Adrenal gland (tissue), 9 donors: ENCODE measurements at regions not wholly inside any gene's neighbourhood (a gene's known extent, or its start where the extent isn't known, plus 50 kb on each side); places are given as distances from the start of the nearest gene placed in this dataset.

Source experiments
- DNase-seq, 7 donors: peaks; one replicate each; pipeline ENCODE4 v3.0.0-alpha.2; 2019 to 2020
- H3K27ac ChIP-seq, 5 donors: fragments of 200-600 bp; sonication (generic) in 4 of 5; 1 replicate in 3 of 5; 2 replicates in 2 of 5; pipeline versions ENCODE4 v1.5.1 to v1.8.0; 2016 to 2020; ENCODE audit warnings: mild to moderate bottlenecking in 1 of 5
- H3K27me3 ChIP-seq: fragments of 200-600 bp; 2 replicates; pipeline ENCODE4 v1.8.0; 2021
- H3K36me3 ChIP-seq, 2 donors: fragments of 200-600 bp; replicated peaks in 1 of 2; 1 replicate in 1 of 2; 2 replicates in 1 of 2; pipeline versions ENCODE4 v1.5.1 to v1.8.0; 2018 to 2022
- H3K4me1 ChIP-seq, 2 donors: fragments of 200-600 bp; replicated peaks in 1 of 2; 1 replicate in 1 of 2; 2 replicates in 1 of 2; pipeline versions ENCODE4 v1.5.1 to v1.8.0; 2018 to 2021
- H3K4me3 ChIP-seq, 4 donors: fragments of 200-600 bp; sonication (generic) in 3 of 4; one replicate each; pipeline ENCODE4 v1.5.1; 2016 to 2018
- H3K9me3 ChIP-seq, 3 donors: fragments of 200-600 bp; sonication (generic) in 1 of 3; replicated peaks in 1 of 3; 1 replicate in 2 of 3; 2 replicates in 1 of 3; pipeline versions ENCODE4 v1.5.1 to v1.8.0; 2016 to 2021
- POLR2A ChIP-seq, 2 donors: fragments of 450-650 bp; IDR thresholded peaks; one replicate each; pipeline ENCODE4 v1.6.1; 2017; ENCODE audit warnings: antibody characterized with exemption in 2 of 2, mild to moderate bottlenecking in 2 of 2, moderate library complexity in 1 of 2
- WGBS, 4 donors: extraction: QIAGEN DNeasy Blood & Tissue Kit in 2 of 4; methylation state at CpG; one replicate each; pipeline versions ENCODE4 v1.1.5 to v1.1.7; 2013 to 2017; 5-methylcytosine and 5-hydroxymethylcytosine counted together
- intact Hi-C, 2 donors: fragments of 100-400 bp; cut with DNase I; formaldehyde crosslinking; loops; one replicate each; pipeline versions ENCODE4 v1.14.1 to v1.15.0; 2022 to 2023
- TF ChIP-seq, protein P1 (sequence below), 6 experiments: fragments of 450-650 bp in 4 of 6; fragments of 200-600 bp in 2 of 6; sonication (generic) in 1 of 6; IDR thresholded peaks; 1 replicate in 5 of 6; 2 replicates in 1 of 6; pipeline versions ENCODE4 v1.5.1 to v1.8.0; 2016 to 2021; ENCODE audit warnings: antibody characterized with exemption in 6 of 6, mild to moderate bottlenecking in 2 of 6, moderate library complexity in 1 of 6
- donor health status: healthy with polysubstance abuse.
- donor health status: Bipolar disorder and iron deficiency.
- donor health status: DM: yes; HTN: yes; CAD: no.
- donor health status: DM: no; HTN: no; CAD: no.
- donor health status: DM: no; HTN: no; CAD: no.

DNA sequence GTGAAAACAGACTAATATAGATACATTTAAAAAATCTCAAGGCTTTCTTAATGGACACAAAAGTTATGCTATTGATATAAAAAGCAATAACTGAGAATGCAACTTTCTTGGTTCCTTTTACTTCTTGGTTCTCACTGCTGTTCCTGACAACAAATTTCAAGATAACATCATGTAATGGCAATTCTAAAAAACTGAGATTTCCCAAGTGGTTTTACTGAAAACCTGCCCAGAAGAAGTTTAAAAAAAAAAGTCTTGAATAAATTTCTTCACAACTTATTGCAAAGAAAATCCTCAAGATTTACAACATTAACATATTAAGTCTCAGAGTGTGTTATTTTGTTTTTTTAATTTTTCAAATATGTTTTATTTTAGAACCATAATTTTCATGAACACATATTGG is 302.8 kb upstream of the COX7C start:
- intact Hi-C loops = no loop called here
- no peak overlapping the region for H3K27ac ChIP-seq
- no peak overlapping the region for H3K4me3 ChIP-seq
- H3K9me3 ChIP-seq = no peaks in the 10 kb centered on the region
- H3K27me3 ChIP-seq = no peaks in the 10 kb centered on the region
- no peak for DNase-seq
- TF ChIP-seq, protein P1, sequence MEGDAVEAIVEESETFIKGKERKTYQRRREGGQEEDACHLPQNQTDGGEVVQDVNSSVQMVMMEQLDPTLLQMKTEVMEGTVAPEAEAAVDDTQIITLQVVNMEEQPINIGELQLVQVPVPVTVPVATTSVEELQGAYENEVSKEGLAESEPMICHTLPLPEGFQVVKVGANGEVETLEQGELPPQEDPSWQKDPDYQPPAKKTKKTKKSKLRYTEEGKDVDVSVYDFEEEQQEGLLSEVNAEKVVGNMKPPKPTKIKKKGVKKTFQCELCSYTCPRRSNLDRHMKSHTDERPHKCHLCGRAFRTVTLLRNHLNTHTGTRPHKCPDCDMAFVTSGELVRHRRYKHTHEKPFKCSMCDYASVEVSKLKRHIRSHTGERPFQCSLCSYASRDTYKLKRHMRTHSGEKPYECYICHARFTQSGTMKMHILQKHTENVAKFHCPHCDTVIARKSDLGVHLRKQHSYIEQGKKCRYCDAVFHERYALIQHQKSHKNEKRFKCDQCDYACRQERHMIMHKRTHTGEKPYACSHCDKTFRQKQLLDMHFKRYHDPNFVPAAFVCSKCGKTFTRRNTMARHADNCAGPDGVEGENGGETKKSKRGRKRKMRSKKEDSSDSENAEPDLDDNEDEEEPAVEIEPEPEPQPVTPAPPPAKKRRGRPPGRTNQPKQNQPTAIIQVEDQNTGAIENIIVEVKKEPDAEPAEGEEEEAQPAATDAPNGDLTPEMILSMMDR (IDR thresholded peaks at IDR 0.05) = no peak
- no peak for TF ChIP-seq POLR2A (IDR thresholded peaks at IDR 0.05)
- H3K36me3 ChIP-seq = no peaks in the 10 kb centered on the region
- H3K4me1 ChIP-seq = no peaks in the 10 kb centered on the region

DNA sequence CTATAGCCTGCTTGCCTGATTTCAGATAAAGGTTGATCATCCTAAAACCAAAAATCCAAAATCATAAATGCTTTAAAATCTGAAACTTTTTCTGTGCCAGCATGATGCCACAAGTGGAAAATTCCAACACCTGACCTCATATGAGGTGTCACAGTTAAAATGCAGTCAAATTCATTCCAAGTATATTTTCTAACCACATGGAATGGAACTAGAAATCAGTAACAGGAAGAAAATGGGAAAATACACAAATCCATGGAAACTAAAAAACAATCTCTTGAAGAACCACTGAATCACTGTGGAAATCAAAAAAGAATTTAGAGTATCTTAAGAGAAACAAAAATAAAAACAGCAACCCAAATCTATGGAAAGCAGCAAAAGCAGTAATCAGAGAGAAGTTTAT is 297.5 kb upstream of the COX7C start:
- intact Hi-C loops = no loop called here
- Histone ChIP-seq H3K9me3 (no peaks in the 10 kb centered on the region), H3K27ac (no peak overlapping the region), H3K36me3 (no peaks in the 10 kb centered on the region), H3K4me3 (no peak overlapping the region), H3K27me3 (no peaks in the 10 kb centered on the region), H3K4me1 (no peaks in the 10 kb centered on the region)
- TF ChIP-seq POLR2A (IDR thresholded peaks at IDR 0.05) = no peak
- TF ChIP-seq, protein P1 (IDR thresholded peaks at IDR 0.05) = no peak
- DNase-seq = no peak

DNA sequence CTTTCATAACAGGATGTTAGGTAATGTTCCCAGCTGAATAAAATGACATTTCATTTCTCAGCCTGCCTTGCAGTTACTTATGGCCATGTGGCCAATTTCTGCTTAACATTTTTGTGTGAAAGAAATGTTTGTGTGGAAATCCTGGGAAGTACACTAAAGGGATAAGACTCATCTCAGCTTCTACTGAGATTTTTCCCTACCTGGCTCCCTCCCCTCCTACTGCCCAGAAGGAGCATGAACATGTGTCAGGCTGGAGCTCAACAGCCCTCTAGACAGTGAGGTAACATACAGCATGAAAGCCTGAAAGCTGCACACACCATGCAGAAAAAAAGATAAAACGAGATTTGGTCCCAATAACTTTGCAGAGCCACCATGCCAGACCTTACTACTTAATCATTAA is 288.4 kb upstream of the COX7C start:
- intact Hi-C loops = no loop called here
- TF ChIP-seq, protein P1 (IDR thresholded peaks at IDR 0.05) = no peak
- no peak for TF ChIP-seq POLR2A (IDR thresholded peaks at IDR 0.05)
- H3K36me3 ChIP-seq = no peaks in the 10 kb centered on the region
- no peaks in the 10 kb centered on the region for H3K4me1 ChIP-seq
- H3K27ac ChIP-seq = no peak overlapping the region
- H3K9me3 ChIP-seq = no peaks in the 10 kb centered on the region
- DNase-seq = no peak
- 48 to 64% (median 56%) methylated on average over 1 of the region's 1 CpG for WGBS, 4 donors
- H3K4me3 ChIP-seq = no peak overlapping the region
- no peaks in the 10 kb centered on the region for H3K27me3 ChIP-seq

DNA sequence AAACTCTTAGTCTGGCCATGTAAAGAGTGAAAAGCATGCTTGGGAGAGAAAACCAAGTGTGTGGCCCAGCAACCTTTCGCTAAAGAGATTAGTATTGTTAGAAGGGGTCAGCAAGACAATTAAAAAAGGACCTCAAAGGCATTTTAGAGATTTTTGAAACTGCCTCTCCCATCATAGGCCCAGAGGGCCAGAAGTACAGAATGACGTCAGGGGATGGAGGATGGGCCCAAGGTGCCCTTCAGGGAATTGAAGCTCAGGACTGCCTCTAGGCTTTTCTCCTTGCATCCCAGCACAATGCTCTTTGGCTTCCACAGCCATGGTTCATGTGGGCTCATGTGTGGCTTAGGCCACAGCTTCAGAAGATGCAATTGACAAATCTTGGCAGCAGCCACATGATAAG is 287.0 kb upstream of the COX7C start:
- WGBS, 4 donors = 80 to 92% (median 86%) methylated on average over 1 to 2 of the region's 2 CpGs
- Histone ChIP-seq H3K27me3 (no peaks in the 10 kb centered on the region), H3K36me3 (no peaks in the 10 kb centered on the region), H3K4me1 (no peaks in the 10 kb centered on the region), H3K9me3 (no peaks in the 10 kb centered on the region), H3K4me3 (no peak overlapping the region), H3K27ac (no peak overlapping the region)
- intact Hi-C loops = no loop called here
- DNase-seq = no peak
- TF ChIP-seq POLR2A (IDR thresholded peaks at IDR 0.05) = no peak
- TF ChIP-seq, protein P1 (IDR thresholded peaks at IDR 0.05) = no peak
